HepG2 (cell line): ENCODE measurements at regions not wholly inside any gene's neighbourhood (a gene's known extent, or its start where the extent isn't known, plus 50 kb on each side); places are given as distances from the start of the nearest gene placed in this dataset.
A peak's percentile ranks its signal among the peaks of the same experiment; 100 is the strongest.

Experiments used
- ATAC-seq: fragments of 200-7000 bp; cut with Tn5 transposase; 3 replicates; pipeline ENCODE4 v1.9.1; 2020; ENCODE audit warnings: mild to moderate bottlenecking, moderate library complexity
- BruUV-seq: library from RNA; stranded (reverse); fragments of 400-500 nt; replicated peaks from 2 replicates; lab custom pipeline; 2021; lab: Mats Ljungman, UMichigan
- CTCF ChIA-PET: fragments of 300-600 bp; formaldehyde crosslinking; extraction: SDS; loops from one replicate; lab custom pipeline; 2021; ENCODE audit warnings: low total read pairs, inconsistent platforms, low intra/inter-chr PET ratio; lab: Yijun Ruan, JAX
- POLR2A ChIA-PET: fragments of 350-600 bp; sonication (Branson Sonifier 250); formaldehyde crosslinking; loops from one replicate; lab custom pipeline; 2020; ENCODE audit warnings: antibody characterized with exemption, inconsistent platforms; lab: Yijun Ruan, JAX
- DNase-seq: peaks from one replicate; pipeline ENCODE4 v3.0.0-alpha.2; 2015; ENCODE audit warnings: low spot score
- FAIRE-seq: peaks from 3 replicates; lab custom pipeline; 2011; peaks lifted over from hg19 to GRCh38; lab: Jason Lieb, UNC
- H2AFZ ChIP-seq: one replicate; pipeline ENCODE4 v1.6.1; 2011; ENCODE audit warnings: low read length, inconsistent platforms
- H3K27ac ChIP-seq: fragments of 300-600 bp; 3 replicates; pipeline ENCODE4 v1.8.0; 2011; ENCODE audit warnings: mixed run types, mild to moderate bottlenecking, mixed read lengths, low read length, inconsistent platforms; ENCODE audit not compliant: insufficient read depth; ENCODE audit errors: extremely low read length
- H3K27me3 ChIP-seq, 2 experiments: fragments of 200-600 bp in 1 of 2; 2 replicates in 1 of 2; 3 replicates in 1 of 2; pipeline versions ENCODE4 v1.6.0 to v1.8.0; 2011; ENCODE audit warnings: low read length in 2 of 2, mild to moderate bottlenecking in 2 of 2, moderate library complexity in 2 of 2, inconsistent platforms in 1 of 2; ENCODE audit not compliant: insufficient read depth in 2 of 2, control insufficient read depth in 1 of 2
- H3K36me3 ChIP-seq, 2 experiments: fragments of 200-600 bp in 1 of 2; replicated peaks in 1 of 2; 2 replicates in 1 of 2; 3 replicates in 1 of 2; pipeline versions ENCODE4 v1.5.1 to v1.8.0; 2011; ENCODE audit warnings: low read length in 2 of 2, inconsistent platforms in 1 of 2; ENCODE audit not compliant: insufficient read depth in 2 of 2, control insufficient read depth in 1 of 2
- H3K4me1 ChIP-seq: 2 replicates; pipeline ENCODE4 v1.5.1; 2012; ENCODE audit warnings: low read length, inconsistent platforms; ENCODE audit not compliant: insufficient read depth
- H3K4me2 ChIP-seq: 2 replicates; pipeline ENCODE4 v1.6.0; 2011; ENCODE audit warnings: low read depth, low read length, inconsistent platforms
- H3K4me3 ChIP-seq, 3 experiments: fragments of 200-600 bp in 1 of 3; sonication (generic), shearing (Covaris generic) in 1 of 3; replicated peaks in 1 of 3; 2 replicates each; pipeline ENCODE4 v1.5.1; 2011 to 2016; ENCODE audit warnings: low read length in 3 of 3, inconsistent platforms in 2 of 3, low read depth in 2 of 3, mild to moderate bottlenecking in 2 of 3, control low read depth in 1 of 3, mixed read lengths in 1 of 3; ENCODE audit not compliant: insufficient read depth in 1 of 3
- H3K79me2 ChIP-seq: one replicate; pipeline ENCODE4 v1.6.1; 2011; ENCODE audit warnings: low read length, inconsistent platforms; ENCODE audit not compliant: insufficient read depth
- H3K9ac ChIP-seq: 2 replicates; pipeline ENCODE4 v1.6.0; 2011; ENCODE audit warnings: mild to moderate bottlenecking, low read depth, low read length, inconsistent platforms; ENCODE audit not compliant: insufficient read depth
- H3K9me3 ChIP-seq: 2 replicates; pipeline ENCODE4 v1.5.1; 2012; ENCODE audit warnings: mild to moderate bottlenecking, low read length
- H4K20me1 ChIP-seq: 2 replicates; pipeline ENCODE4 v1.6.0; 2011; ENCODE audit warnings: inconsistent platforms, mild to moderate bottlenecking, low read length, moderate library complexity; ENCODE audit not compliant: insufficient read depth
- EEA1 ChIP-seq: sonication (generic); formaldehyde crosslinking; IDR thresholded peaks from 2 replicates; pipeline ENCODE4 v1.5.1; 2020; ENCODE audit warnings: mild to moderate bottlenecking, missing genetic modification reagents, borderline replicate concordance
- FOXP4 ChIP-seq: sonication (generic); formaldehyde crosslinking; IDR thresholded peaks from 2 replicates; pipeline ENCODE4 v1.4.0; 2020; ENCODE audit warnings: missing genetic modification reagents
- HOXA5 ChIP-seq: sonication (generic); formaldehyde crosslinking; IDR thresholded peaks from 2 replicates; pipeline ENCODE4 v1.4.0; 2020; ENCODE audit warnings: missing genetic modification reagents
- NFRKB ChIP-seq: fragments of 450-650 bp; IDR thresholded peaks from 2 replicates; pipeline ENCODE4 v1.6.1; 2017
- RNF2 ChIP-seq: fragments of 450-650 bp; conservative IDR thresholded peaks from 2 replicates; pipeline ENCODE4 v1.6.1; 2016; ENCODE audit warnings: low read depth
- SAFB2 ChIP-seq: sonication (generic); formaldehyde crosslinking; IDR thresholded peaks from 2 replicates; pipeline ENCODE4 v1.5.1; 2020; ENCODE audit warnings: missing genetic modification reagents, low read depth, mild to moderate bottlenecking, borderline replicate concordance
- ZNF143 ChIP-seq: sonication (generic); formaldehyde crosslinking; IDR thresholded peaks from 2 replicates; pipeline ENCODE4 v1.4.0; 2020; ENCODE audit warnings: missing genetic modification reagents
- ZNF44 ChIP-seq: sonication (generic); formaldehyde crosslinking; IDR thresholded peaks from 2 replicates; pipeline ENCODE4 v1.5.1; 2020; ENCODE audit warnings: mild to moderate bottlenecking, missing genetic modification reagents
- ZNF7 ChIP-seq: IDR thresholded peaks from 2 replicates; pipeline ENCODE4 v1.6.1; 2016; ENCODE audit warnings: missing biosample characterization, missing genetic modification reagents
- ZSCAN21 ChIP-seq: sonication (generic); formaldehyde crosslinking; IDR thresholded peaks from 2 replicates; pipeline ENCODE4 v1.8.0; 2022; ENCODE audit warnings: mild to moderate bottlenecking, missing genetic modification reagents, moderate library complexity, borderline replicate concordance
- WGBS: methylation state at CpG from one replicate; pipeline ENCODE4 v1.1.6; 2017; ENCODE audit warnings: low lambda C conversion rate; 5-methylcytosine and 5-hydroxymethylcytosine counted together
- in situ Hi-C: cut with HindIII; loops from 2 replicates; pipeline ENCODE4 v1.10.0; 2017; ENCODE audit warnings: low pct_unique_long_range_greater_than_20kb; ENCODE audit not compliant: extremely low pct_ligation_motif_present
- intact Hi-C: fragments of 100-400 bp; cut with micrococcal nuclease; formaldehyde crosslinking; loops from one replicate; pipeline ENCODE4 v1.10.0; 2022; ENCODE audit not compliant: unreplicated experiment
- TF ChIP-seq, protein P1 (sequence below): sonication (generic); formaldehyde crosslinking; IDR thresholded peaks from 2 replicates; pipeline ENCODE4 v1.9.0; 2021; ENCODE audit warnings: missing genetic modification reagents, mild to moderate bottlenecking, borderline replicate concordance
- TF ChIP-seq, protein P2 (sequence below): IDR thresholded peaks from 2 replicates; pipeline ENCODE4 v1.4.0; 2020; ENCODE audit warnings: mild to moderate bottlenecking, missing genetic modification reagents

DNA sequence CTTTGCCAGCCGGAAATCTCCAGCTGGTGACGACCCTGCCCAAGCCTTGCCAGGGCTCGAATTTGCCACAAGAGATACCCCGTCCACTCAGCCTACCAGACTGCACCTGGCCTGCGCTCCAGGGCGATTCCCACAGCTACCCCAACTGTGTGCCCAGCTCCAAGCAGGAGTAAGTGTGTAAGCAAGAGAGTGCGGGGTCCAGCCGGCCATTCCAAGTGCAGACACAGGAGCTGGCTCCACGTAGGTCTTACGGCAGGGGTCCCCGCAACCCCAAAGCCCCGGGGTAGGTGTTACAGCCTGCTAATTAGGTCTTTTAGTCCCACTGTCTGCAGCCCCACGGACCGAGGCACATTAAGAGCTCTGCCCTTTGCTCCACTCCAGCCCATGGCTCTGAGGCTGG, 1305.2 kb downstream of the ARAP2 start:
- no peak overlapping the region for H3K9ac ChIP-seq
- no TSS peak for BruUV-seq
- no peaks in the 10 kb centered on the region for H3K36me3 ChIP-seq
- ATAC-seq (no peak), DNase-seq (no peak), FAIRE-seq (no peak)
- H2AFZ ChIP-seq, result no peak overlapping the region
- no peaks in the 10 kb centered on the region for H3K27me3 ChIP-seq
- H3K27ac ChIP-seq, result no peak overlapping the region
- CTCF ChIA-PET, result no interaction called here
- POLR2A ChIA-PET, result no interaction called here
- no peak overlapping the region for H3K4me3 ChIP-seq
- intact Hi-C loops, result no loop called here
- H4K20me1 ChIP-seq, result no peaks in the 10 kb centered on the region
- WGBS, result 2% methylated on average over 8 of the region's 14 CpGs
- H3K4me1 ChIP-seq, result no peaks in the 10 kb centered on the region
- H3K4me2 ChIP-seq, result no peak overlapping the region
- no peaks in the 10 kb centered on the region for H3K9me3 ChIP-seq
- no peaks in the 10 kb centered on the region for H3K79me2 ChIP-seq
- in situ Hi-C loops, result no loop called here
- TF ChIP-seq FOXP4 (CRISPR knock-in tag) (no peak), ZNF7 (peak; percentile 67), SAFB2 (CRISPR knock-in tag) (no peak)

DNA sequence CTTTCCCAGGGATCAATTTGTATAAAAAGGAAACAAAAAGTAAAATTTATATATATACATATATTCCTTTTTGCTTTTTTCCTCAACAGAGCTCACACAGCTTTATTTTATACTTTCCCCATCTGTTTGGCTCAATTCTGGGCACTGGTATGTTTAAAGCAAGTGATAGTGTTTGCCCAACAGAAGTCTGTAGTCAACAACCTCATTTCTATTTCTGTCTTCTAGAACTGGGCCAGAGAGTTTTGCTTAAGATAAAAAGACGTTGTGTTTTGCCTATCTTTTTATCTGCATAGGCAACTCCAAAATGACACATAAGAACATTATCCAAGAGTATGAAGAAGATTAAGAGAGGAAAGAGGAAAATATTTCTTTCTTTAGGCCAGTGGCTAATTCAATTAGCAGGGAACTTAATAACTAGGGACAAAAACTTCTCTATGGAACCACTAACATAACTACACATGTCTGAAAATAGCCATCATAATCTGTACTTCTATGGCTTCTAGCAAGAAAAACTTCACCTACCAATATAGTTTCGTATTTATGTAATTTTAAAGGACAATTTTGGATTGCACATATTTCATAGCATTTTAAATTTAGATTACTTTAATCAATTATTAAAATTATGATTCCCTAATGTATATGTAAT, 1300.5 kb downstream of the ARAP2 start:
- no peak for FAIRE-seq
- BruUV-seq, result no TSS peak
- in situ Hi-C loops (no loop called here), intact Hi-C loops (no loop called here)
- Histone ChIP-seq H3K27me3 (no peaks in the 10 kb centered on the region), H3K4me3 (no peak overlapping the region), H3K36me3 (no peaks in the 10 kb centered on the region), H3K9ac (no peak overlapping the region), H3K9me3 (no peaks in the 10 kb centered on the region), H3K4me1 (no peaks in the 10 kb centered on the region), H4K20me1 (no peaks in the 10 kb centered on the region), H3K27ac (no peak overlapping the region), H2AFZ (no peak overlapping the region), H3K4me2 (no peak overlapping the region), H3K79me2 (no peaks in the 10 kb centered on the region)
- WGBS, result 0% methylated on average over 2 of the region's 2 CpGs
- POLR2A ChIA-PET, result no interaction called here
- DNase-seq, result no peak
- CTCF ChIA-PET, result no interaction called here
- ATAC-seq, result no peak
- TF ChIP-seq EEA1 (CRISPR knock-in tag), result no peak
- TF ChIP-seq NFRKB, result no peak
- no peak for TF ChIP-seq ZNF143 (CRISPR knock-in tag)
- TF ChIP-seq RNF2, result no peak
- no peak for TF ChIP-seq HOXA5
- TF ChIP-seq, protein P1, sequence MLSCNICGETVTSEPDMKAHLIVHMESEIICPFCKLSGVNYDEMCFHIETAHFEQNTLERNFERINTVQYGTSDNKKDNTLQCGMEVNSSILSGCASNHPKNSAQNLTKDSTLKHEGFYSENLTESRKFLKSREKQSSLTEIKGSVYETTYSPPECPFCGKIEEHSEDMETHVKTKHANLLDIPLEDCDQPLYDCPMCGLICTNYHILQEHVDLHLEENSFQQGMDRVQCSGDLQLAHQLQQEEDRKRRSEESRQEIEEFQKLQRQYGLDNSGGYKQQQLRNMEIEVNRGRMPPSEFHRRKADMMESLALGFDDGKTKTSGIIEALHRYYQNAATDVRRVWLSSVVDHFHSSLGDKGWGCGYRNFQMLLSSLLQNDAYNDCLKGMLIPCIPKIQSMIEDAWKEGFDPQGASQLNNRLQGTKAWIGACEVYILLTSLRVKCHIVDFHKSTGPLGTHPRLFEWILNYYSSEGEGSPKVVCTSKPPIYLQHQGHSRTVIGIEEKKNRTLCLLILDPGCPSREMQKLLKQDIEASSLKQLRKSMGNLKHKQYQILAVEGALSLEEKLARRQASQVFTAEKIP (CRISPR knock-in tag), result no peak
- no peak for TF ChIP-seq ZSCAN21 (CRISPR knock-in tag)
- TF ChIP-seq ZNF44 (CRISPR knock-in tag), result no peak
- TF ChIP-seq, protein P2, sequence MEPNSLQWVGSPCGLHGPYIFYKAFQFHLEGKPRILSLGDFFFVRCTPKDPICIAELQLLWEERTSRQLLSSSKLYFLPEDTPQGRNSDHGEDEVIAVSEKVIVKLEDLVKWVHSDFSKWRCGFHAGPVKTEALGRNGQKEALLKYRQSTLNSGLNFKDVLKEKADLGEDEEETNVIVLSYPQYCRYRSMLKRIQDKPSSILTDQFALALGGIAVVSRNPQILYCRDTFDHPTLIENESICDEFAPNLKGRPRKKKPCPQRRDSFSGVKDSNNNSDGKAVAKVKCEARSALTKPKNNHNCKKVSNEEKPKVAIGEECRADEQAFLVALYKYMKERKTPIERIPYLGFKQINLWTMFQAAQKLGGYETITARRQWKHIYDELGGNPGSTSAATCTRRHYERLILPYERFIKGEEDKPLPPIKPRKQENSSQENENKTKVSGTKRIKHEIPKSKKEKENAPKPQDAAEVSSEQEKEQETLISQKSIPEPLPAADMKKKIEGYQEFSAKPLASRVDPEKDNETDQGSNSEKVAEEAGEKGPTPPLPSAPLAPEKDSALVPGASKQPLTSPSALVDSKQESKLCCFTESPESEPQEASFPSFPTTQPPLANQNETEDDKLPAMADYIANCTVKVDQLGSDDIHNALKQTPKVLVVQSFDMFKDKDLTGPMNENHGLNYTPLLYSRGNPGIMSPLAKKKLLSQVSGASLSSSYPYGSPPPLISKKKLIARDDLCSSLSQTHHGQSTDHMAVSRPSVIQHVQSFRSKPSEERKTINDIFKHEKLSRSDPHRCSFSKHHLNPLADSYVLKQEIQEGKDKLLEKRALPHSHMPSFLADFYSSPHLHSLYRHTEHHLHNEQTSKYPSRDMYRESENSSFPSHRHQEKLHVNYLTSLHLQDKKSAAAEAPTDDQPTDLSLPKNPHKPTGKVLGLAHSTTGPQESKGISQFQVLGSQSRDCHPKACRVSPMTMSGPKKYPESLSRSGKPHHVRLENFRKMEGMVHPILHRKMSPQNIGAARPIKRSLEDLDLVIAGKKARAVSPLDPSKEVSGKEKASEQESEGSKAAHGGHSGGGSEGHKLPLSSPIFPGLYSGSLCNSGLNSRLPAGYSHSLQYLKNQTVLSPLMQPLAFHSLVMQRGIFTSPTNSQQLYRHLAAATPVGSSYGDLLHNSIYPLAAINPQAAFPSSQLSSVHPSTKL, result no peak
